GM13977 (cell line): ENCODE measurements at regions not wholly inside any gene's neighbourhood (a gene's known extent, or its start where the extent isn't known, plus 50 kb on each side); places are given as distances from the start of the nearest gene placed in this dataset.
"Not testable (repeated sequence)": the region's sequence is repeated elsewhere in the genome, so short reads cannot be mapped to it uniquely, and the experiment has no call there.

Experiments used
- DNase-seq: peaks from one replicate; pipeline ENCODE4 v3.0.0; 2012; ENCODE audit warnings: low spot score
- in situ Hi-C: fragments of 300-500 bp; cut with MboI; formaldehyde crosslinking; loops from one replicate; pipeline ENCODE4 v1.12.0; 2022; ENCODE audit warnings: low sequenced_read_pairs, low pct_unique_long_range_greater_than_20kb, mixed read lengths, inconsistent platforms; ENCODE audit not compliant: unreplicated experiment
- TF ChIP-seq, protein P1 (sequence below): IDR thresholded peaks from 2 replicates; pipeline ENCODE4 v1.5.1; 2012; ENCODE audit warnings: mild to moderate bottlenecking, control low read depth; ENCODE audit not compliant: insufficient read depth; ENCODE audit errors: extremely low read depth, missing control alignments

DNA sequence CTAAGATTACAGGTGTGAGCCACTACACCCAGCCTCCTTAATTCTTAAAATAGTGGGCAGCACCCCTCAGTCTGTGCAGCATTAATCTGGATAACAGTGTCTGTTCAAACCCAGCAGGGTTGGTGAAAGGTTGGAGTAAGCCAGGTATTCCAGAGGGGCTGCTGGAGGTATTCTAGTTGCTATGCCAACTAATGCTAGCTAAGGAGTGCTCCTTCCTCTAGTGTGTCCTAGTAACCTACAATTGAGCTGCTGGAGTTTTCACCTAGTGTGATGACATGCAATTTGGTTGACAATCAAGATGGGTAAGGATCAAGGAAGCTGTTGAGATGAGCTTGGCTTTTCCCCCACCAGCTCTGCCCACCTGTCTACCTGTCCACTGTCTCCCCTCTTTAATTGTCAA is 100.2 kb upstream of the IPO9 start:
- no peak for DNase-seq
- TF ChIP-seq, protein P1, sequence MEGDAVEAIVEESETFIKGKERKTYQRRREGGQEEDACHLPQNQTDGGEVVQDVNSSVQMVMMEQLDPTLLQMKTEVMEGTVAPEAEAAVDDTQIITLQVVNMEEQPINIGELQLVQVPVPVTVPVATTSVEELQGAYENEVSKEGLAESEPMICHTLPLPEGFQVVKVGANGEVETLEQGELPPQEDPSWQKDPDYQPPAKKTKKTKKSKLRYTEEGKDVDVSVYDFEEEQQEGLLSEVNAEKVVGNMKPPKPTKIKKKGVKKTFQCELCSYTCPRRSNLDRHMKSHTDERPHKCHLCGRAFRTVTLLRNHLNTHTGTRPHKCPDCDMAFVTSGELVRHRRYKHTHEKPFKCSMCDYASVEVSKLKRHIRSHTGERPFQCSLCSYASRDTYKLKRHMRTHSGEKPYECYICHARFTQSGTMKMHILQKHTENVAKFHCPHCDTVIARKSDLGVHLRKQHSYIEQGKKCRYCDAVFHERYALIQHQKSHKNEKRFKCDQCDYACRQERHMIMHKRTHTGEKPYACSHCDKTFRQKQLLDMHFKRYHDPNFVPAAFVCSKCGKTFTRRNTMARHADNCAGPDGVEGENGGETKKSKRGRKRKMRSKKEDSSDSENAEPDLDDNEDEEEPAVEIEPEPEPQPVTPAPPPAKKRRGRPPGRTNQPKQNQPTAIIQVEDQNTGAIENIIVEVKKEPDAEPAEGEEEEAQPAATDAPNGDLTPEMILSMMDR: no peak
- in situ Hi-C loops: no loop called here

GRCh38 chr1:201729973-201730608 is 98.9 kb upstream of the IPO9 start:
- TF ChIP-seq, protein P1: no peak
- no peak for DNase-seq
- in situ Hi-C loops: no loop called here

DNA sequence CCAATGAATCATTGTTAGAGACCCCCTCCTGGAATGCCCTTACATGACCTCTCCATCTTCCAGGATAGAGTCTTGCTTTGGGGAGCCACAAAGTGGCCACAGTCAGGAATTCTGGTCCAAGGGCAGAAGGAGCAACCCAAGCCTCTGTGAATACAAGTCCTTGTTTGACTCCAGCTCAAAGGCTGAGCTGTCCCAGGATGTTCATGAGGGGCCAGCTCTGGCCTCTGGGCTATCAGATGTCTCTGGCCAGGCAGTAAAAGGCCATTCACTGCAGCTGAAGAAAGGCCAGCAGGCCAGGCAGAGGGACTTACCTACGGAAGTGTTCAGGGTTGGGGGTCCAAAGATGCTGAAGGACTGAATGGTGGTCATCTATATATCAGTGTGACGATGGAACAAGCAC is 98.3 kb upstream of the IPO9 start:
- TF ChIP-seq, protein P1: no peak
- no peak for DNase-seq
- in situ Hi-C loops: no loop called here

GRCh38 chr1:201731142-201731541 is 97.8 kb upstream of the IPO9 start:
- TF ChIP-seq, protein P1: no peak
- DNase-seq: no peak
- in situ Hi-C loops: no loop called here

DNA sequence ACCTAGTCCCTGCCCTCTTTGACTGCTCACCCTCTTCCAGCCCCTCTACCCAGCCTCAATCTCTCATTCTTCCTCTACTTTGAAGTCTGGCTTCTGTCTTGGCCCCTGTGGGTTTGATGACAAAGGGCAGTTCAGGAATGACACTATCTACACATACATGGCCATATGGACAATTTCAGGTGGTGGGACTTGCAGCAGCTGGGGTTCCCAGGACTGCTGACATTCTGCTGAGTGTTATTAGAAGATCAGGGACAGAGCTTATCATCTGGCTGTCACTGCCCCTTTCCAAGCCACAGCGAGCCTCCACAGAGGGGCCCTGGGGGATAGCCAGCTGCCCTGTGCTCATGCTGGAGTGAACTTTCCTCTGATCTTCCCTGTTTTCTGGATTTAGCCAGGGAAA is 97.4 kb upstream of the IPO9 start:
- no peak for DNase-seq
- TF ChIP-seq, protein P1: no peak
- in situ Hi-C loops: no loop called here

- in situ Hi-C loops: no loop called here
- no peak for DNase-seq
- TF ChIP-seq, protein P1: no peak
Measured at GRCh38 chr1:201732351-201732750, 96.6 kb upstream of the IPO9 start.

DNA sequence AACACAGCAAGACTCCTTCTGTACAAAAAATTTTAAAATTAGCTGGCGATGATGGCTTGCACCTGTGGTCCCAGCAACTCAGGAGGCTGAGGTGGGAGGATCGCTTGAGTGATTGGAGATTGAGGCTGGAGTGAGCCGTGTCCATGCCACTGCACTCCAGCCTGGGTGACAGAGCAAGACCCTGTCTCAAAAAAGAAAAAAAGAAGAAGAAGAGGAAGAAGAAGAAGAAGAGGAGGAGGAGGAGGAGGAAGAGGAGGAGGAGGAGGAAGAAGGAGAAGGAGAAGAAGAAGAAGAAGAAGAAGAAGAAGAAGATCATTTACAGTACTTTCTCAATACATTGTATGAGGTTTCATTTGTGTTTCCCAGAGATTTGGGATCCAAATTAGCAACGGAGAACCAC is 94.7 kb upstream of the IPO9 start:
- in situ Hi-C loops, DNase-seq: not testable (repeated sequence)
